ENCODE measurements at regions not wholly inside any gene's neighbourhood (a gene's known extent, or its start where the extent isn't known, plus 50 kb on each side); places are given as distances from the start of the nearest gene placed in this dataset.

GRCh38 chr2:134154246-134154645, 99.6 kb upstream of the MGAT5 start:
- no peaks in the 10 kb centered on the region for H3K36me3 ChIP-seq (replicated peaks)
- no peak overlapping the region for H3K4me3 ChIP-seq
- H3K27me3 ChIP-seq (ENCODE audit: low read depth): no peaks in the 10 kb centered on the region
- H3K4me1 ChIP-seq: peaks cover 5% of the 10 kb centered on the region
- H3K9me3 ChIP-seq: no peaks in the 10 kb centered on the region
- DNase-seq (ENCODE audit: low spot score in 2 of 2): no peak
- in situ Hi-C loops (cut with MboI; ENCODE audit: low sequenced_read_pairs): no loop called here

GRCh38 chr2:134155134-134155533, 98.7 kb upstream of the MGAT5 start:
- no peak for DNase-seq (ENCODE audit: low spot score in 2 of 2)
- Histone ChIP-seq H3K4me3 (no peak overlapping the region), H3K27me3 (ENCODE audit: low read depth) (no peaks in the 10 kb centered on the region), H3K4me1 (peaks cover 5% of the 10 kb centered on the region), H3K36me3 (replicated peaks) (no peaks in the 10 kb centered on the region), H3K9me3 (no peaks in the 10 kb centered on the region)
- in situ Hi-C loops (cut with MboI; ENCODE audit: low sequenced_read_pairs): no loop called here

GRCh38 chr2:134158295-134158694, 95.6 kb upstream of the MGAT5 start:
- no peak for DNase-seq (ENCODE audit: low spot score in 2 of 2)
- Histone ChIP-seq H3K27me3 (ENCODE audit: low read depth) (no peaks in the 10 kb centered on the region), H3K36me3 (replicated peaks) (no peaks in the 10 kb centered on the region), H3K4me1 (peaks cover under 1% of the 10 kb centered on the region), H3K9me3 (no peaks in the 10 kb centered on the region), H3K4me3 (no peak overlapping the region)
- in situ Hi-C loops (cut with MboI; ENCODE audit: low sequenced_read_pairs): no loop called here

- H3K9me3 ChIP-seq: no peaks in the 10 kb centered on the region
- H3K36me3 ChIP-seq (replicated peaks): no peaks in the 10 kb centered on the region
- DNase-seq (ENCODE audit: low spot score in 2 of 2): no peak
- H3K27me3 ChIP-seq (ENCODE audit: low read depth): no peaks in the 10 kb centered on the region
- H3K4me3 ChIP-seq: no peak overlapping the region
- H3K4me1 ChIP-seq: no peaks in the 10 kb centered on the region
- in situ Hi-C loops (cut with MboI; ENCODE audit: low sequenced_read_pairs): no loop called here
These were observed 92.7 kb upstream of the MGAT5 start for GRCh38 chr2:134161170-134161547.

GRCh38 chr2:134163336-134163735, 90.5 kb upstream of the MGAT5 start:
- in situ Hi-C loops (cut with MboI; ENCODE audit: low sequenced_read_pairs): no loop called here
- Histone ChIP-seq H3K36me3 (replicated peaks) (no peaks in the 10 kb centered on the region), H3K4me3 (no peak overlapping the region), H3K4me1 (no peaks in the 10 kb centered on the region), H3K27me3 (ENCODE audit: low read depth) (no peaks in the 10 kb centered on the region), H3K9me3 (no peaks in the 10 kb centered on the region)
- DNase-seq (ENCODE audit: low spot score in 2 of 2): no peak

GRCh38 chr2:134164306-134164705, 89.6 kb upstream of the MGAT5 start:
- Histone ChIP-seq H3K4me3 (no peak overlapping the region), H3K4me1 (no peaks in the 10 kb centered on the region), H3K27me3 (ENCODE audit: low read depth) (no peaks in the 10 kb centered on the region), H3K36me3 (replicated peaks) (no peaks in the 10 kb centered on the region), H3K9me3 (no peaks in the 10 kb centered on the region)
- DNase-seq (ENCODE audit: low spot score in 2 of 2): no peak
- in situ Hi-C loops (cut with MboI; ENCODE audit: low sequenced_read_pairs): no loop called here

GRCh38 chr2:134167015-134167414, 86.9 kb upstream of the MGAT5 start:
- DNase-seq (ENCODE audit: low spot score in 2 of 2): no peak
- H3K4me1 ChIP-seq: no peaks in the 10 kb centered on the region
- in situ Hi-C loops (cut with MboI; ENCODE audit: low sequenced_read_pairs): no loop called here

GRCh38 chr2:134169788-134170187, 84.1 kb upstream of the MGAT5 start:
- no peaks in the 10 kb centered on the region for H3K27me3 ChIP-seq (ENCODE audit: low read depth)
- in situ Hi-C loops (cut with MboI; ENCODE audit: low sequenced_read_pairs): no loop called here
- no peaks in the 10 kb centered on the region for H3K9me3 ChIP-seq
- no peak overlapping the region for H3K4me3 ChIP-seq
- H3K36me3 ChIP-seq (replicated peaks): no peaks in the 10 kb centered on the region
- no peak for DNase-seq (ENCODE audit: low spot score in 2 of 2)
- H3K4me1 ChIP-seq: no peaks in the 10 kb centered on the region

More at GRCh38 chr2:134167015-134167414, 86.9 kb upstream of the MGAT5 start:
- Histone ChIP-seq H3K27me3 (ENCODE audit: low read depth) (no peaks in the 10 kb centered on the region), H3K36me3 (replicated peaks) (no peaks in the 10 kb centered on the region), H3K4me3 (no peak overlapping the region), H3K9me3 (no peaks in the 10 kb centered on the region)

GRCh38 chr2:134170294-134170693, 83.6 kb upstream of the MGAT5 start:
- no peak overlapping the region for H3K4me3 ChIP-seq
- no peaks in the 10 kb centered on the region for H3K9me3 ChIP-seq
- H3K27me3 ChIP-seq (ENCODE audit: low read depth): no peaks in the 10 kb centered on the region
- no peak for DNase-seq (ENCODE audit: low spot score in 2 of 2)
- no peaks in the 10 kb centered on the region for H3K36me3 ChIP-seq (replicated peaks)
- in situ Hi-C loops (cut with MboI; ENCODE audit: low sequenced_read_pairs): no loop called here
- no peaks in the 10 kb centered on the region for H3K4me1 ChIP-seq

GRCh38 chr2:134170700-134171099, 83.2 kb upstream of the MGAT5 start:
- in situ Hi-C loops (cut with MboI; ENCODE audit: low sequenced_read_pairs): no loop called here
- H3K36me3 ChIP-seq (replicated peaks): no peaks in the 10 kb centered on the region
- DNase-seq (ENCODE audit: low spot score in 2 of 2): no peak
- no peak overlapping the region for H3K4me3 ChIP-seq
- H3K9me3 ChIP-seq: no peaks in the 10 kb centered on the region
- H3K27me3 ChIP-seq (ENCODE audit: low read depth): no peaks in the 10 kb centered on the region
- H3K4me1 ChIP-seq: no peaks in the 10 kb centered on the region

GRCh38 chr2:134173338-134174016, 80.4 kb upstream of the MGAT5 start:
- H3K9me3 ChIP-seq: no peaks in the 10 kb centered on the region
- DNase-seq (ENCODE audit: low spot score in 2 of 2): no peak
- no peaks in the 10 kb centered on the region for H3K27me3 ChIP-seq (ENCODE audit: low read depth)
- in situ Hi-C loops (cut with MboI; ENCODE audit: low sequenced_read_pairs): no loop called here
- peaks cover 10% of the 10 kb centered on the region for H3K4me1 ChIP-seq
- no peak overlapping the region for H3K4me3 ChIP-seq
- H3K36me3 ChIP-seq (replicated peaks): no peaks in the 10 kb centered on the region

GRCh38 chr2:134174711-134175110, 79.2 kb upstream of the MGAT5 start:
- H3K4me3 ChIP-seq: no peak overlapping the region
- H3K27me3 ChIP-seq (ENCODE audit: low read depth): no peaks in the 10 kb centered on the region
- DNase-seq (ENCODE audit: low spot score in 2 of 2): no peak
- H3K36me3 ChIP-seq (replicated peaks): no peaks in the 10 kb centered on the region
- no peaks in the 10 kb centered on the region for H3K9me3 ChIP-seq
- in situ Hi-C loops (cut with MboI; ENCODE audit: low sequenced_read_pairs): no loop called here
- peaks cover 10% of the 10 kb centered on the region for H3K4me1 ChIP-seq

- DNase-seq (ENCODE audit: low spot score in 2 of 2): no peak
- Histone ChIP-seq H3K27me3 (ENCODE audit: low read depth) (no peaks in the 10 kb centered on the region), H3K4me3 (no peak overlapping the region), H3K36me3 (replicated peaks) (no peaks in the 10 kb centered on the region), H3K4me1 (peaks cover 10% of the 10 kb centered on the region), H3K9me3 (no peaks in the 10 kb centered on the region)
- in situ Hi-C loops (cut with MboI; ENCODE audit: low sequenced_read_pairs): no loop called here
These were observed 78.0 kb upstream of the MGAT5 start for GRCh38 chr2:134175834-134176233.

- H3K36me3 ChIP-seq (replicated peaks): no peaks in the 10 kb centered on the region
- no peaks in the 10 kb centered on the region for H3K27me3 ChIP-seq (ENCODE audit: low read depth)
- no peak overlapping the region for H3K4me3 ChIP-seq
- in situ Hi-C loops (cut with MboI; ENCODE audit: low sequenced_read_pairs): no loop called here
- peaks cover 10% of the 10 kb centered on the region for H3K4me1 ChIP-seq
- DNase-seq (ENCODE audit: low spot score in 2 of 2): peak; percentile 21 to 60
- no peaks in the 10 kb centered on the region for H3K9me3 ChIP-seq
These were observed 76.4 kb upstream of the MGAT5 start for GRCh38 chr2:134177351-134177931.
